Skeletal muscle tissue (tissue), 3 donors: ENCODE measurements at regions not wholly inside any gene's neighbourhood (a gene's known extent, or its start where the extent isn't known, plus 50 kb on each side); places are given as distances from the start of the nearest gene placed in this dataset.

Experiments
- H3K27ac ChIP-seq: one replicate; pipeline ENCODE4 v1.7.0; 2013; ENCODE audit warnings: mild to moderate bottlenecking, low read depth, low read length, inconsistent platforms
- H3K27me3 ChIP-seq, 3 donors: one replicate each; pipeline ENCODE4 v1.7.0; 2013; ENCODE audit warnings: low read length in 3 of 3; ENCODE audit not compliant: control insufficient read depth in 3 of 3, insufficient read depth in 3 of 3
- H3K36me3 ChIP-seq, 3 donors: one replicate each; pipeline ENCODE4 v1.7.0; 2013; ENCODE audit warnings: low read length in 3 of 3; ENCODE audit not compliant: control insufficient read depth in 3 of 3, insufficient read depth in 3 of 3
- H3K4me1 ChIP-seq, 3 donors: one replicate each; pipeline ENCODE4 v1.7.0; 2013; ENCODE audit warnings: low read length in 3 of 3, mild to moderate bottlenecking in 3 of 3; ENCODE audit not compliant: control insufficient read depth in 3 of 3, insufficient read depth in 3 of 3
- H3K4me3 ChIP-seq, 3 donors: one replicate each; pipeline ENCODE4 v1.7.0; 2013; ENCODE audit warnings: low read length in 3 of 3
- H3K9ac ChIP-seq, 3 donors: one replicate each; pipeline ENCODE4 v1.7.0; 2013; ENCODE audit warnings: low read length in 3 of 3, mild to moderate bottlenecking in 3 of 3, moderate library complexity in 2 of 3, low read depth in 1 of 3
- H3K9me3 ChIP-seq, 3 donors: one replicate each; pipeline ENCODE4 v1.7.0; 2013; ENCODE audit warnings: low read length in 3 of 3; ENCODE audit not compliant: control insufficient read depth in 3 of 3
- donor health status: Osteomylitis.

DNA sequence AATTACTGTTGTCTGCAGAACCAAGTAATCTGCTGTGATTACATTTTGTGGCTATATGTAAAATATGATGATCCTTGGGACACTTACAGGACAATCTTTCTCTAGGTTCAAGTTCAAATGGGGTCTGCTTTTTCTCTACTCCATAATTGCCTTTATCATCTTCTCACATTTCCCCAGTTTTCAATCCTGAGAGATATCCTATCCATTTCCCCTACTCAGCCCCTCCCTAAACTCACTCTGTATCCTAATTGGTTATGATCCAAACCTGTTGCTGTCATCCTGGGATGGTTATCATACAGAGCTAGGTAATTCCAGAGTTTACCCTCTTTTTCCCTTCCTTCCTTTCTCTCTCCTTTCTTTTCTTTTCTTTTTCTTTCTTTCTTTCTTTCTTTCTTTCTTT lies 100.5 kb upstream of the ELAC2 start:
- no peaks in the 10 kb centered on the region for H3K9me3 ChIP-seq
- H3K4me1 ChIP-seq, result no peaks in the 10 kb centered on the region

DNA sequence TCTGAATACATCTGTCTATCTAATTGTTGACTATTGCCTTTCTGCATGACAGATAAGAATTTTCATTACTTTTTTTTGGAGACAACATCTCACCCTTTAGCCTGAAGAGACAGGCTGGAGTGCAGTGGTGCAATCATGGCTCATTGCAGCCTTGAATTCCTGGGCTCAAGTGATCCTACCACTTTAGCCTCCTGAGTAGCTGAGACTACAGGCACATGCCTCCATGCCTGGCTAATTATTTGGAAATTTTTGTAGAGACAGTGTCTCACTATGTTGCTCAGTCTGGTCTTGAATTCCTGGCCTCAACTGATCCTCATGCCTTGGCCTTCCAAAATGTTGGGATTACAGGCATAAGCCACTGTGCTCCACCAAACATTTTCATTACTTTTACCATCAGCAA lies 99.8 kb upstream of the ELAC2 start:
- Histone ChIP-seq H3K4me1 (no peaks in the 10 kb centered on the region), H3K27me3 (peaks cover 0 to 15% (median 5%) of the 10 kb centered on the region in 3 donors), H3K9me3 (no peaks in the 10 kb centered on the region)

More for the DNA sequence above, 100.5 kb upstream of the ELAC2 start:
- H3K4me3 ChIP-seq, result no peak overlapping the region
- H3K27me3 ChIP-seq, result peaks cover 0 to 8% (median 0%) of the 10 kb centered on the region in 3 donors
- no peak overlapping the region for H3K27ac ChIP-seq
- H3K36me3 ChIP-seq, result no peaks in the 10 kb centered on the region
- H3K9ac ChIP-seq, result no peak overlapping the region

DNA sequence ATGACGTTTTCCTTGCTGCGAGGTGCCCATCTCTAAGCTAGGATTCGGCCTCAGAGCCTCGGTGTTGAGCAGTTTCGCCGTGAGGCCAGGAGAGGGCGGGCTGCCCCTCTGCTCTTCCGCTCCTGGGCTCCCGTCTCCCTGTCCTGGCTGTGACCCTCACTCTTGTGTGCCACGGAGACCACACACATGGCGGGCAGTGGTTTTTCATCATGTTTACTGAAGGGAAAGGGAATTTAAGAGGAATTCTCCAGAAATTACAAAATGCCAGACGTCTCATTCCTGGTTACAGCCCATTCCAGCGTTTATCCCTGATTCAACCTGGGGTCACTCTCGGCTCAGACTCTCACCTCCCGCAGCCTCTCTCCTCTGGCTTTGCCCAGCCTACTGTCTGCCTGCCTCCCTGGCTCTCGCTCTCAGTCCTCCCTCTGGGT lies 96.8 kb upstream of the ELAC2 start:
- H3K9ac ChIP-seq, result no peak overlapping the region
- no peaks in the 10 kb centered on the region for H3K36me3 ChIP-seq
- H3K4me3 ChIP-seq, result no peak overlapping the region
- no peak overlapping the region for H3K27ac ChIP-seq
- H3K4me1 ChIP-seq, result no peaks in the 10 kb centered on the region
- no peaks in the 10 kb centered on the region for H3K9me3 ChIP-seq
- H3K27me3 ChIP-seq, result peaks cover 0 to 15% (median 6%) of the 10 kb centered on the region in 3 donors

More for the DNA sequence above, 99.8 kb upstream of the ELAC2 start:
- Histone ChIP-seq H3K4me3 (no peak overlapping the region), H3K27ac (no peak overlapping the region), H3K36me3 (no peaks in the 10 kb centered on the region), H3K9ac (no peak overlapping the region)

DNA sequence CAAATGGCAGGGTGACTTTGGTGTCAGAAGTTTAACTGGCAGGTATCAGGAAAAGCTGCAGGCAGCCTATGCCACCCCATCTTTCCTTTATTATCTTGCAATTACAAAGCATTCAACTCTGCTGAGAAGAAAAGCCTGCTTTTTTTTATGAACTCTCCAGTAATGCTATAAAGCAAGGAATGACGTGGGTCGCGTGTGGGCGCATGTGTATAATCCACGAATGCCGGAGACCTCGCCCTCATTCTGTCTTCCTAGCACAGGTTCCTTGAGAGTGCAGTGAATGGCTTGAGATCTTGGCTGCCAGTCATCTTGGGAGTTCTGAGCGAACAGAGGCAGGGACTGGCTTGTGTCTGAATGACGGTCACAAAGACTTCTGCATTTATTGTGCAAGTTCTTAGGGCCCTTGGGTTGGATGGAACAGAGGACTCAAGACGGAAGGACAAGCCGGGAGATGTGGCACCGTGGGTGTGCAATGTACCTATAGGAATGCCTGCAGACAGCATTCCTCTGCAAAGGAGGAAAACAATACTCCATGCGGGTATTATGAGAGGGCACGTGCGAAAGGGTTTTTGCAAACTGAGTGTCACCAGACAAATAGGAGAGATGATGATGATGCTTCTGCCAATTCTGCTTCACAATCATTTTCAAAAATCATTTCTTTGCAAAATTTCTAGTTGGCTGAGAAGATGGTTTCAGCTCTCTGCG lies 96.1 kb upstream of the ELAC2 start:
- H3K4me1 ChIP-seq, result no peaks in the 10 kb centered on the region
- H3K4me3 ChIP-seq, result no peak overlapping the region
- peaks cover 0 to 15% (median 6%) of the 10 kb centered on the region in 3 donors for H3K27me3 ChIP-seq
- no peak overlapping the region for H3K27ac ChIP-seq
- H3K9ac ChIP-seq, result no peak overlapping the region
- no peaks in the 10 kb centered on the region for H3K36me3 ChIP-seq
- no peaks in the 10 kb centered on the region for H3K9me3 ChIP-seq

DNA sequence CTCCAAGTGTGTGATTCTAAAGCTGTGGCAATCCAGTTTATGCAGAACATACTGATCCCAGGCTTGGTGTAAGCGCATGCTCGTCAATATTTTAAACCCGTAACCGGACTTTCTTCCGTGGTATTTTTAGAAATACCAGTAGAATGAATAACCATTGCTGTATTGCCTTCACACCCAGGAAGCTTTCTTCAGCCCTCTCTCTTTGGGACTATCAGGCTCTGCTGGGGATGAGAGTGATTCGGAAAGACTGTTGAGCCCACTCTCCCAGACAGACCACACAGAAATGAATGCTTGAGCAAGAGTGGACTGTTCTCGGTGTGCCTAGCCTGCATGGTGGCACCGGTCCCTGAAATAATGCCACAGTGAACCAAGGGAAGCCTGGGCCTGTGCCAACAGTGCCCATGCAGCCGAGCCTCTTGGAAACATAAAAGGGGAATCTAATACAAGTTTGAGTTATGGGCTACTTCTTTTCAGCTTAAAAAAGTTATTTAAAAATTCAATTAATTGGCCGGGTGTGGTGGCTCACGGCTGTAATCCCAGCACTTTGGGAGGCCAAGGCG lies 89.9 kb upstream of the ELAC2 start:
- Histone ChIP-seq H3K4me3 (no peak overlapping the region), H3K27me3 (peaks cover 0 to 2% (median 2%) of the 10 kb centered on the region in 3 donors)

GRCh38 chr17:13106171-13106570 lies 88.3 kb upstream of the ELAC2 start:
- Histone ChIP-seq H3K36me3 (no peaks in the 10 kb centered on the region), H3K4me1 (no peaks in the 10 kb centered on the region), H3K27ac (no peak overlapping the region), H3K9ac (no peak overlapping the region), H3K4me3 (no peak overlapping the region), H3K27me3 (no peaks in the 10 kb centered on the region), H3K9me3 (peaks cover 0 to 2% (median 0%) of the 10 kb centered on the region in 3 donors)

More for the DNA sequence above, 89.9 kb upstream of the ELAC2 start:
- no peaks in the 10 kb centered on the region for H3K9me3 ChIP-seq
- no peaks in the 10 kb centered on the region for H3K4me1 ChIP-seq
- H3K9ac ChIP-seq, result no peak overlapping the region
- H3K36me3 ChIP-seq, result no peaks in the 10 kb centered on the region
- no peak overlapping the region for H3K27ac ChIP-seq

DNA sequence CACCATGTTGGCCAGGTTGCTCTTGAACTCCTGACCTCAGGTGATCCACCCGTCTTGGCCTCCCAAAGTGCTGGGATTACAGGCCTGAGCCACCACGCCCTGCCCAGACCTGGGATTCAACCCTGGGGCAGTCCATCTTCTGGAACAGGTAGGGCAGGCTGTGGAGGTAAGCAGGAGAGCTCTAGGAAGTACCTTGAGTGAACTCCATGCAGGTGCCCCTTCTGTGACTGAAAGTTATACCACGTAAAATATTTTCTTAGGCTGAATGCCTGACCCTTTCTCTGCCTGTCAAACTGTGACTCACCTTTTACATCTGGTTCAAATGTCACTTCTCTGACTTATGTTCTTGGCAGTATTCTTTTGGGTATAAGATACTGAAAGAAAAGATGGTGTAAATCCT lies 86.7 kb upstream of the ELAC2 start:
- Histone ChIP-seq H3K27ac (no peak overlapping the region), H3K4me3 (no peak overlapping the region), H3K9ac (no peak overlapping the region), H3K4me1 (no peaks in the 10 kb centered on the region), H3K27me3 (no peaks in the 10 kb centered on the region), H3K36me3 (no peaks in the 10 kb centered on the region), H3K9me3 (peaks cover 0 to 2% (median 0%) of the 10 kb centered on the region in 3 donors)

DNA sequence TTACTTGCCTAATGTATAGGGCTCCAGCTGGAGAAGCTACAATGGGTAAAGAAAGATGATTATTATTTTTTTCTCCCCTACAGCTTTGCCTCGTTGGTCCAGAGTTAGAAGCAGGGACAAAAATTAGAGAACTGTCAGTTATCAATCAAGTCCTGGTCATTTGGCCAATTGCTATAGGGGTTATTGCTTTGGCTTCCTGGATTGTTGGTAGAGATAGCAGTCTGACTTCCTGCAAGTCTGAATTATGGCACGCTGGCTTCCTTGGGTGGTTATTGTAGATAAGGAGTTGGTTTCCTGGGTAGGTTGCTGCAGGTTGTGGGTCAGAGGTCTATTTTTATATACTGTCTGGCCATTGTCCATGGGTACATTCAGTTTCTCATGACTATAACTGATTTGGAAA lies 84.7 kb upstream of the ELAC2 start:
- no peaks in the 10 kb centered on the region for H3K4me1 ChIP-seq

GRCh38 chr17:13099926-13100325 lies 82.1 kb upstream of the ELAC2 start:
- H3K36me3 ChIP-seq, result no peaks in the 10 kb centered on the region
- no peaks in the 10 kb centered on the region for H3K27me3 ChIP-seq
- H3K4me3 ChIP-seq, result no peak overlapping the region
- peaks cover 0 to 2% (median 0%) of the 10 kb centered on the region in 3 donors for H3K9me3 ChIP-seq
- no peaks in the 10 kb centered on the region for H3K4me1 ChIP-seq
- H3K27ac ChIP-seq, result no peak overlapping the region
- H3K9ac ChIP-seq, result no peak overlapping the region

More for the DNA sequence above, 84.7 kb upstream of the ELAC2 start:
- Histone ChIP-seq H3K4me3 (no peak overlapping the region), H3K9me3 (peaks cover 0 to 2% (median 0%) of the 10 kb centered on the region in 3 donors), H3K27me3 (no peaks in the 10 kb centered on the region), H3K36me3 (no peaks in the 10 kb centered on the region), H3K27ac (no peak overlapping the region), H3K9ac (no peak overlapping the region)

DNA sequence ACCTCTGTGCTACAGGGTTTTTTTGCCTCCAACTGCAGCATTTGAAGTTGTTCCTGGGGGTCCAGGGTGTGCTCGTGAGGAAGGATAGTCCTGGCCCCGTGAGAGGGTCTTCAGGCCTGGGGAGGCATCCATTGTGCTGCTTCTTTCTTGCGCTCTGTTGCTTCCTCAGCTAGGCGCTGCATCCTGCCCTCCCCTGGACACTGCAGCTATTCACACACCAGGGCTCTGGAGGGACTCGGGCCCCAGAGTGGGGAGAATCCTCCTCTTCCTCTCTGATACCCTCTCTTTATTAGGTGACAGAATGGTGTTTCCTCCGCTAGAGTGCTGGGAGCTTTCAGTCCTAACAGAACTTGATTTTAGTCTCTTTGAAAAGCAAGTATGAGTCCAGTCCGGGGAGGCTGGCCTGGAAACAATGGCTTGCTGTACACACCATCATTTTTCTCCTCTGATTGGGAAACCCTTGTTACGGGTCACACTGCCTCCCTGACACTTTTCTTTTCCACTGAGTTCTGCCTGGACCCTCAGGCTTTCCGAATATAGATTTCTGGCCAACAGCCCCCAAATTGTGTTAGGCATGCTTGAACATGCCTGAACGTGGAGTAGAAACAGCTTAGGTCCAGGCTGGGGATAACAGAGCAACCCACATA lies 81.4 kb upstream of the ELAC2 start:
- Histone ChIP-seq H3K36me3 (no peaks in the 10 kb centered on the region), H3K9ac (no peak overlapping the region), H3K9me3 (peaks cover 0 to 2% (median 0%) of the 10 kb centered on the region in 3 donors), H3K27ac (no peak overlapping the region), H3K4me1 (no peaks in the 10 kb centered on the region), H3K27me3 (no peaks in the 10 kb centered on the region), H3K4me3 (no peak overlapping the region)
